ENCODE measurements at regions not wholly inside any gene's neighbourhood (a gene's known extent, or its start where the extent isn't known, plus 50 kb on each side); places are given as distances from the start of the nearest gene placed in this dataset.

GRCh38 chr12:38144601-38145436, 171.8 kb upstream of the ALG10B start:
- TF ChIP-seq, protein P1, sequence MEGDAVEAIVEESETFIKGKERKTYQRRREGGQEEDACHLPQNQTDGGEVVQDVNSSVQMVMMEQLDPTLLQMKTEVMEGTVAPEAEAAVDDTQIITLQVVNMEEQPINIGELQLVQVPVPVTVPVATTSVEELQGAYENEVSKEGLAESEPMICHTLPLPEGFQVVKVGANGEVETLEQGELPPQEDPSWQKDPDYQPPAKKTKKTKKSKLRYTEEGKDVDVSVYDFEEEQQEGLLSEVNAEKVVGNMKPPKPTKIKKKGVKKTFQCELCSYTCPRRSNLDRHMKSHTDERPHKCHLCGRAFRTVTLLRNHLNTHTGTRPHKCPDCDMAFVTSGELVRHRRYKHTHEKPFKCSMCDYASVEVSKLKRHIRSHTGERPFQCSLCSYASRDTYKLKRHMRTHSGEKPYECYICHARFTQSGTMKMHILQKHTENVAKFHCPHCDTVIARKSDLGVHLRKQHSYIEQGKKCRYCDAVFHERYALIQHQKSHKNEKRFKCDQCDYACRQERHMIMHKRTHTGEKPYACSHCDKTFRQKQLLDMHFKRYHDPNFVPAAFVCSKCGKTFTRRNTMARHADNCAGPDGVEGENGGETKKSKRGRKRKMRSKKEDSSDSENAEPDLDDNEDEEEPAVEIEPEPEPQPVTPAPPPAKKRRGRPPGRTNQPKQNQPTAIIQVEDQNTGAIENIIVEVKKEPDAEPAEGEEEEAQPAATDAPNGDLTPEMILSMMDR (conservative IDR thresholded peaks at IDR 0.05; ENCODE audit: low read depth, low read length) = no peak
- TF ChIP-seq EZH2 (IDR thresholded peaks at IDR 0.05; ENCODE audit: borderline replicate concordance, low read depth, low read length, poor library complexity, severe bottlenecking) = no peak
- CTCF ChIA-PET = no interaction called here
- Histone ChIP-seq H3K4me3 (ENCODE audit: low read depth, low read length, poor library complexity, severe bottlenecking) (no peak overlapping the region), H3K4me1 (ENCODE audit: insufficient read depth, low read length, poor library complexity, severe bottlenecking) (no peaks in the 10 kb centered on the region), H3K27me3 (replicated peaks; ENCODE audit: insufficient read depth, low read depth, low read length, poor library complexity) (no peaks in the 10 kb centered on the region), H3K36me3 (ENCODE audit: insufficient read depth, low read length, poor library complexity, severe bottlenecking) (no peaks in the 10 kb centered on the region), H3K9me3 (ENCODE audit: low read depth, low read length, poor library complexity, severe bottlenecking) (peaks cover 8% of the 10 kb centered on the region), H3K27ac (ENCODE audit: low read depth, low read length, poor library complexity, severe bottlenecking) (no peak overlapping the region)
- intact Hi-C loops (cut with micrococcal nuclease; ENCODE audit: unreplicated experiment) = no loop called here
- no TSS peak for BruUV-seq (replicated peaks)
- POLR2A ChIA-PET (ENCODE audit: low non-redundant PET) = no interaction called here
- DNase-seq (ENCODE audit: low spot score) = no peak

GRCh38 chr12:38149395-38150073, 167.0 kb upstream of the ALG10B start:
- intact Hi-C loops (cut with micrococcal nuclease; ENCODE audit: unreplicated experiment) = no loop called here
- Histone ChIP-seq H3K4me1 (ENCODE audit: insufficient read depth, low read length, poor library complexity, severe bottlenecking) (no peaks in the 10 kb centered on the region), H3K9me3 (ENCODE audit: low read depth, low read length, poor library complexity, severe bottlenecking) (peaks cover 8% of the 10 kb centered on the region), H3K27me3 (replicated peaks; ENCODE audit: insufficient read depth, low read depth, low read length, poor library complexity) (no peaks in the 10 kb centered on the region), H3K36me3 (ENCODE audit: insufficient read depth, low read length, poor library complexity, severe bottlenecking) (no peaks in the 10 kb centered on the region), H3K4me3 (ENCODE audit: low read depth, low read length, poor library complexity, severe bottlenecking) (no peak overlapping the region), H3K27ac (ENCODE audit: low read depth, low read length, poor library complexity, severe bottlenecking) (no peak overlapping the region)
- ChIA-PET CTCF (no interaction called here), POLR2A (ENCODE audit: low non-redundant PET) (no interaction called here)
- BruUV-seq (replicated peaks) = no TSS peak
- no peak for TF ChIP-seq EZH2 (IDR thresholded peaks at IDR 0.05; ENCODE audit: borderline replicate concordance, low read depth, low read length, poor library complexity, severe bottlenecking)
- TF ChIP-seq, protein P1 (conservative IDR thresholded peaks at IDR 0.05; ENCODE audit: low read depth, low read length) = no peak
- DNase-seq (ENCODE audit: low spot score) = no peak

GRCh38 chr12:38151991-38152700, 164.4 kb upstream of the ALG10B start:
- TF ChIP-seq EZH2 (IDR thresholded peaks at IDR 0.05; ENCODE audit: borderline replicate concordance, low read depth, low read length, poor library complexity, severe bottlenecking) = no peak
- TF ChIP-seq, protein P1 (conservative IDR thresholded peaks at IDR 0.05; ENCODE audit: low read depth, low read length) = no peak
- ChIA-PET POLR2A (ENCODE audit: low non-redundant PET) (no interaction called here), CTCF (no interaction called here)
- no peaks in the 10 kb centered on the region for H3K36me3 ChIP-seq (ENCODE audit: insufficient read depth, low read length, poor library complexity, severe bottlenecking)
- no peak overlapping the region for H3K4me3 ChIP-seq (ENCODE audit: low read depth, low read length, poor library complexity, severe bottlenecking)
- intact Hi-C loops (cut with micrococcal nuclease; ENCODE audit: unreplicated experiment) = no loop called here
- peaks cover 6% of the 10 kb centered on the region for H3K9me3 ChIP-seq (ENCODE audit: low read depth, low read length, poor library complexity, severe bottlenecking)
- no peak for DNase-seq (ENCODE audit: low spot score)
- no TSS peak for BruUV-seq (replicated peaks)
- no peaks in the 10 kb centered on the region for H3K27me3 ChIP-seq (replicated peaks; ENCODE audit: insufficient read depth, low read depth, low read length, poor library complexity)
- H3K27ac ChIP-seq (ENCODE audit: low read depth, low read length, poor library complexity, severe bottlenecking) = no peak overlapping the region
- no peaks in the 10 kb centered on the region for H3K4me1 ChIP-seq (ENCODE audit: insufficient read depth, low read length, poor library complexity, severe bottlenecking)

All from A673 (cell line).